ENCODE measurements at regions not wholly inside any gene's neighbourhood (a gene's known extent, or its start where the extent isn't known, plus 50 kb on each side); places are given as distances from the start of the nearest gene placed in this dataset.

GRCh38 chr1:218536296-218536986 is 191.3 kb downstream of the TGFB2 start:
- no peak overlapping the region for H3K4me3 ChIP-seq (IDR thresholded peaks at IDR 0.05; ENCODE audit: insufficient read depth, low read depth, low read length)
- H3K27ac ChIP-seq = no peak overlapping the region
- H3K9ac ChIP-seq = no peak overlapping the region
- H4K20me1 ChIP-seq (ENCODE audit: insufficient read depth) = no peaks in the 10 kb centered on the region
- no peaks in the 10 kb centered on the region for H3K27me3 ChIP-seq (ENCODE audit: insufficient read depth, low read depth)
- H3K4me2 ChIP-seq = no peak overlapping the region
- H3K4me1 ChIP-seq (ENCODE audit: low read depth, poor library complexity, severe bottlenecking) = no peaks in the 10 kb centered on the region
- TF ChIP-seq CTCF (conservative IDR thresholded peaks at IDR 0.05; ENCODE audit: low read depth, low read length) = no peak
- no peak overlapping the region for H2AFZ ChIP-seq (ENCODE audit: low read depth)
- H3K36me3 ChIP-seq (ENCODE audit: insufficient read depth) = no peaks in the 10 kb centered on the region
- H3K79me2 ChIP-seq (ENCODE audit: insufficient read depth, low read depth) = no peaks in the 10 kb centered on the region

GRCh38 chr1:218537122-218537913 is 192.2 kb downstream of the TGFB2 start:
- Histone ChIP-seq H3K9ac (no peak overlapping the region), H3K36me3 (ENCODE audit: insufficient read depth) (no peaks in the 10 kb centered on the region), H3K4me2 (no peak overlapping the region), H3K27ac (no peak overlapping the region), H3K4me1 (ENCODE audit: low read depth, poor library complexity, severe bottlenecking) (no peaks in the 10 kb centered on the region), H3K4me3 (IDR thresholded peaks at IDR 0.05; ENCODE audit: insufficient read depth, low read depth, low read length) (no peak overlapping the region), H4K20me1 (ENCODE audit: insufficient read depth) (no peaks in the 10 kb centered on the region), H3K27me3 (ENCODE audit: insufficient read depth, low read depth) (no peaks in the 10 kb centered on the region), H3K79me2 (ENCODE audit: insufficient read depth, low read depth) (no peaks in the 10 kb centered on the region), H2AFZ (ENCODE audit: low read depth) (no peak overlapping the region)
- no peak for TF ChIP-seq CTCF (conservative IDR thresholded peaks at IDR 0.05; ENCODE audit: low read depth, low read length)

- H3K9ac ChIP-seq = no peak overlapping the region
- no peaks in the 10 kb centered on the region for H4K20me1 ChIP-seq (ENCODE audit: insufficient read depth)
- no peaks in the 10 kb centered on the region for H3K4me1 ChIP-seq (ENCODE audit: low read depth, poor library complexity, severe bottlenecking)
- no peak for TF ChIP-seq CTCF (conservative IDR thresholded peaks at IDR 0.05; ENCODE audit: low read depth, low read length)
- H3K79me2 ChIP-seq (ENCODE audit: insufficient read depth, low read depth) = no peaks in the 10 kb centered on the region
- no peak overlapping the region for H3K4me3 ChIP-seq (IDR thresholded peaks at IDR 0.05; ENCODE audit: insufficient read depth, low read depth, low read length)
- no peak overlapping the region for H3K4me2 ChIP-seq
- no peak overlapping the region for H3K27ac ChIP-seq
- H3K36me3 ChIP-seq (ENCODE audit: insufficient read depth) = no peaks in the 10 kb centered on the region
- no peak overlapping the region for H2AFZ ChIP-seq (ENCODE audit: low read depth)
- no peaks in the 10 kb centered on the region for H3K27me3 ChIP-seq (ENCODE audit: insufficient read depth, low read depth)
These were observed 193.2 kb downstream of the TGFB2 start for GRCh38 chr1:218538341-218538740.

GRCh38 chr1:218546314-218546713 is 201.2 kb downstream of the TGFB2 start:
- no peaks in the 10 kb centered on the region for H3K4me1 ChIP-seq (ENCODE audit: low read depth, poor library complexity, severe bottlenecking)
- H3K79me2 ChIP-seq (ENCODE audit: insufficient read depth, low read depth) = no peaks in the 10 kb centered on the region
- H3K36me3 ChIP-seq (ENCODE audit: insufficient read depth) = no peaks in the 10 kb centered on the region
- H3K9ac ChIP-seq = no peak overlapping the region
- no peaks in the 10 kb centered on the region for H3K27me3 ChIP-seq (ENCODE audit: insufficient read depth, low read depth)
- H3K27ac ChIP-seq = no peak overlapping the region
- H3K4me3 ChIP-seq (IDR thresholded peaks at IDR 0.05; ENCODE audit: insufficient read depth, low read depth, low read length) = no peak overlapping the region
- H4K20me1 ChIP-seq (ENCODE audit: insufficient read depth) = no peaks in the 10 kb centered on the region
- H3K4me2 ChIP-seq = no peak overlapping the region
- TF ChIP-seq CTCF (conservative IDR thresholded peaks at IDR 0.05; ENCODE audit: low read depth, low read length) = 0 out of 2 replicates have a peak, but pooled peaks have one; percentile 6
- no peak overlapping the region for H2AFZ ChIP-seq (ENCODE audit: low read depth)

Data from KMS-11 (cell line).